Mesenchymal stem cell (in vitro differentiated cells and primary cell): ENCODE measurements at regions not wholly inside any gene's neighbourhood (a gene's known extent, or its start where the extent isn't known, plus 50 kb on each side); places are given as distances from the start of the nearest gene placed in this dataset.

Experiments
- DNase-seq: peaks from one replicate; pipeline ENCODE4 v3.0.0-alpha.2; 2013
- H2AFZ ChIP-seq: one replicate; pipeline ENCODE4 v1.6.1; 2013; ENCODE audit warnings: low read depth, mild to moderate bottlenecking, control low read depth, inconsistent platforms, low read length, moderate library complexity
- H2AK5ac ChIP-seq: 2 replicates; pipeline ENCODE4 v1.6.1; 2013; ENCODE audit warnings: low read length, moderate library complexity, mild to moderate bottlenecking, inconsistent platforms; ENCODE audit not compliant: severe bottlenecking
- H2BK120ac ChIP-seq: one replicate; pipeline ENCODE4 v1.6.1; 2013; ENCODE audit warnings: low read depth, mild to moderate bottlenecking, inconsistent platforms, low read length, moderate library complexity
- H2BK12ac ChIP-seq, 2 experiments: one replicate each; pipeline ENCODE4 v1.6.1; 2013; ENCODE audit warnings: inconsistent platforms in 2 of 2, low read length in 2 of 2, mild to moderate bottlenecking in 2 of 2, moderate library complexity in 2 of 2, control low read depth in 1 of 2
- H2BK15ac ChIP-seq: one replicate; pipeline ENCODE4 v1.6.1; 2013; ENCODE audit warnings: mild to moderate bottlenecking, low read depth, inconsistent platforms; ENCODE audit not compliant: poor library complexity, severe bottlenecking
- H2BK5ac ChIP-seq: 2 replicates; pipeline ENCODE4 v1.6.1; 2013; ENCODE audit warnings: low read depth, mild to moderate bottlenecking, low read length, control low read depth, inconsistent platforms; ENCODE audit not compliant: poor library complexity, severe bottlenecking
- H3K14ac ChIP-seq, 2 experiments: one replicate each; pipeline ENCODE4 v1.6.1; 2013; ENCODE audit warnings: inconsistent platforms in 2 of 2, low read length in 2 of 2, control low read depth in 1 of 2, mild to moderate bottlenecking in 1 of 2, moderate library complexity in 1 of 2
- H3K18ac ChIP-seq, 2 experiments: one replicate each; pipeline ENCODE4 v1.6.1; 2013; ENCODE audit warnings: inconsistent platforms in 2 of 2, low read length in 2 of 2, control low read depth in 1 of 2, low read depth in 1 of 2, mild to moderate bottlenecking in 1 of 2
- H3K23ac ChIP-seq, 2 experiments: one replicate each; pipeline ENCODE4 v1.6.1; 2013; ENCODE audit warnings: inconsistent platforms in 2 of 2, low read length in 2 of 2, mild to moderate bottlenecking in 2 of 2, moderate library complexity in 2 of 2, control low read depth in 1 of 2
- H3K27ac ChIP-seq: 2 replicates; pipeline ENCODE4 v1.5.1; 2013; ENCODE audit warnings: mild to moderate bottlenecking, moderate library complexity, low read length, control low read depth, inconsistent platforms; ENCODE audit not compliant: poor library complexity, severe bottlenecking
- H3K27me3 ChIP-seq, 2 experiments: 2 replicates each; pipeline versions ENCODE4 v1.6.1 to v1.7.0; 2013; ENCODE audit warnings: low read length in 2 of 2, mild to moderate bottlenecking in 2 of 2, moderate library complexity in 2 of 2, control low read depth in 1 of 2, inconsistent platforms in 1 of 2; ENCODE audit not compliant: control insufficient read depth in 1 of 2, insufficient read depth in 1 of 2
- H3K36me3 ChIP-seq, 2 experiments: 2 replicates each; pipeline versions ENCODE4 v1.6.1 to v1.7.0; 2013; ENCODE audit warnings: low read length in 2 of 2, control low read depth in 1 of 2, inconsistent platforms in 1 of 2, low read depth in 1 of 2, mild to moderate bottlenecking in 1 of 2; ENCODE audit not compliant: insufficient read depth in 2 of 2, control insufficient read depth in 1 of 2
- H3K4ac ChIP-seq, 2 experiments: one replicate each; pipeline ENCODE4 v1.6.1; 2013; ENCODE audit warnings: inconsistent platforms in 2 of 2, low read length in 2 of 2, mild to moderate bottlenecking in 2 of 2, moderate library complexity in 2 of 2, control low read depth in 1 of 2, low read depth in 1 of 2
- H3K4me1 ChIP-seq: 2 replicates; pipeline ENCODE4 v1.6.1; 2013; ENCODE audit warnings: low read depth, low read length, control low read depth; ENCODE audit not compliant: control insufficient read depth, insufficient read depth
- H3K4me2 ChIP-seq: 2 replicates; pipeline ENCODE4 v1.6.1; 2013; ENCODE audit warnings: low read length, mild to moderate bottlenecking, inconsistent platforms; ENCODE audit not compliant: poor library complexity, severe bottlenecking
- H3K4me3 ChIP-seq, 2 experiments: 2 replicates each; pipeline versions ENCODE4 v1.5.1 to v1.7.0; 2013; ENCODE audit warnings: low read length in 2 of 2, mild to moderate bottlenecking in 2 of 2, control low read depth in 1 of 2, low read depth in 1 of 2; ENCODE audit not compliant: insufficient read depth in 1 of 2
- H3K79me1 ChIP-seq: replicated peaks from 2 replicates; pipeline ENCODE4 v1.6.1; 2013; ENCODE audit warnings: mild to moderate bottlenecking, control low read depth, low read length, inconsistent platforms; ENCODE audit not compliant: poor library complexity, severe bottlenecking
- H3K9ac ChIP-seq: 2 replicates; pipeline ENCODE4 v1.7.0; 2013; ENCODE audit warnings: mild to moderate bottlenecking, low read length, moderate library complexity
- H3K9me3 ChIP-seq: 2 replicates; pipeline ENCODE4 v1.7.0; 2013; ENCODE audit warnings: mild to moderate bottlenecking, low read length; ENCODE audit not compliant: control insufficient read depth
- H4K8ac ChIP-seq: one replicate; pipeline ENCODE4 v1.6.1; 2013; ENCODE audit warnings: inconsistent platforms, mild to moderate bottlenecking, low read length, moderate library complexity
- H4K91ac ChIP-seq: one replicate; pipeline ENCODE4 v1.6.1; 2013; ENCODE audit warnings: mild to moderate bottlenecking, low read length, inconsistent platforms
- WGBS: methylation state at CpG from one replicate; pipeline ENCODE4 v1.1.7; 2013; ENCODE audit warnings: mixed read lengths; 5-methylcytosine and 5-hydroxymethylcytosine counted together

DNA sequence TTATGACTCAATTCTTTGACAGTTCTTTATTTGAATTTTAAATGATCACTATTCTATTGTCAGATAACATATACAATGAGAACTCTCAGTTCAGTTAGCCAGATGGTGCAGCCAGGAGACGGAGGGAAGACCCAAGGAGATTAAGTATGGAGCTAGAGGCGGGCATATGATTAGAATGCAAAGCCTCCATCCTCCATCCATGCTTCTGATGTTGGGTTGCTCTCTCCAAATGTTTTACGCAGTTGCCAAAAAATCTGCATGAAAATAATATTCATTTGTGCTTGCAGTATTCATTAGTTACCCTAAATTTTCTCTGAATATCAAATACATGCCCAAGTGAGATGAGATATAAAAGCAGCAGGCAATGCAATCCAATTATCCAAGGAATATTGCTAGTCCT lies 874.8 kb downstream of the C4orf33 start:
- Histone ChIP-seq H3K23ac (no peak overlapping the region), H2BK15ac (peak overlapping the region; percentile 48), H3K4me2 (no peak overlapping the region), H3K27ac (no peak overlapping the region), H3K4me3 (no peak overlapping the region), H3K79me1 (no peaks in the 10 kb centered on the region), H2BK120ac (no peak overlapping the region), H4K8ac (no peak overlapping the region), H3K9me3 (no peaks in the 10 kb centered on the region), H3K9ac (no peak overlapping the region), H3K18ac (no peak overlapping the region), H2BK12ac (no peak overlapping the region), H3K4ac (no peak overlapping the region), H3K27me3 (no peaks in the 10 kb centered on the region), H3K14ac (no peak overlapping the region), H2AFZ (no peak overlapping the region), H2AK5ac (no peak overlapping the region), H3K4me1 (no peaks in the 10 kb centered on the region), H3K36me3 (no peaks in the 10 kb centered on the region), H2BK5ac (no peak overlapping the region), H4K91ac (no peak overlapping the region)
- no peak for DNase-seq
- 78% methylated on average over 2 of the region's 3 CpGs for WGBS

GRCh38 chr4:129971419-129971818 lies 875.5 kb downstream of the C4orf33 start:
- no peak overlapping the region for H3K4me3 ChIP-seq
- H4K91ac ChIP-seq: no peak overlapping the region
- H3K18ac ChIP-seq: no peak overlapping the region
- H2AK5ac ChIP-seq: no peak overlapping the region
- no peaks in the 10 kb centered on the region for H3K36me3 ChIP-seq
- H3K4me1 ChIP-seq: no peaks in the 10 kb centered on the region
- H3K27ac ChIP-seq: no peak overlapping the region
- no peak overlapping the region for H3K4ac ChIP-seq
- H2BK15ac ChIP-seq: no peak overlapping the region
- no peak overlapping the region for H2BK120ac ChIP-seq
- no peak overlapping the region for H3K23ac ChIP-seq
- H2BK12ac ChIP-seq: no peak overlapping the region
- no peak overlapping the region for H2AFZ ChIP-seq
- H3K27me3 ChIP-seq: no peaks in the 10 kb centered on the region
- no peak overlapping the region for H3K9ac ChIP-seq
- no peak for DNase-seq
- no peak overlapping the region for H3K14ac ChIP-seq
- H3K4me2 ChIP-seq: no peak overlapping the region
- H3K9me3 ChIP-seq: no peaks in the 10 kb centered on the region
- no peaks in the 10 kb centered on the region for H3K79me1 ChIP-seq
- no peak overlapping the region for H2BK5ac ChIP-seq
- H4K8ac ChIP-seq: no peak overlapping the region

GRCh38 chr4:129972257-129972656 lies 876.3 kb downstream of the C4orf33 start:
- no peaks in the 10 kb centered on the region for H3K27me3 ChIP-seq
- H2AK5ac ChIP-seq: no peak overlapping the region
- no peak overlapping the region for H3K27ac ChIP-seq
- no peak overlapping the region for H3K18ac ChIP-seq
- no peak overlapping the region for H3K4me3 ChIP-seq
- no peak overlapping the region for H2BK12ac ChIP-seq
- no peak overlapping the region for H3K4me2 ChIP-seq
- no peak overlapping the region for H3K23ac ChIP-seq
- no peak overlapping the region for H3K14ac ChIP-seq
- WGBS: no CpG with 5 or more reads among the region's 1 CpG
- H3K9ac ChIP-seq: no peak overlapping the region
- no peak overlapping the region for H2AFZ ChIP-seq
- no peaks in the 10 kb centered on the region for H3K79me1 ChIP-seq
- H2BK15ac ChIP-seq: no peak overlapping the region
- H3K4me1 ChIP-seq: no peaks in the 10 kb centered on the region
- H3K4ac ChIP-seq: no peak overlapping the region
- no peak overlapping the region for H2BK5ac ChIP-seq
- H3K36me3 ChIP-seq: no peaks in the 10 kb centered on the region
- H2BK120ac ChIP-seq: no peak overlapping the region
- no peak overlapping the region for H4K8ac ChIP-seq
- DNase-seq: no peak
- no peak overlapping the region for H4K91ac ChIP-seq
- no peaks in the 10 kb centered on the region for H3K9me3 ChIP-seq

DNA sequence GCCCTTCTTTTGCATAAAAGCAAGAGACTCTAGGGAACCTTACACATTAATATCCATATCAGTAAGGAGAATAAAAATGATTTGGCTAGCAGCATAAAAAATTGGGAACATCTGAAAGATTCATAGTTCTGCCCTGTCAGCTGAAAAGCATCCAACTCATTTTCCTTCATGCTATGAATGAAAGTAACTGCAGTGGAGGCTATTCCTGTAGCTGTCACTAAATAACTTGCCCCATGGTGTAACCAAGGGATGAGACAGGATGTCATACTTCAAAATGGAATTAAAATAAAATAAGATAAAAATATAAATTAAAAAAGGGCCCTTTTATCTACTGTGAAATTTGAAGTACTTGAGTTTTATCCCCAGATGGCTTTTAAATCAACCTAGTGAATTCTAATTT lies 878.8 kb downstream of the C4orf33 start:
- Histone ChIP-seq H4K8ac (no peak overlapping the region), H2AK5ac (no peak overlapping the region), H3K27me3 (no peaks in the 10 kb centered on the region), H3K4me3 (no peak overlapping the region), H3K14ac (no peak overlapping the region), H3K79me1 (no peaks in the 10 kb centered on the region), H3K4ac (no peak overlapping the region), H3K9me3 (no peaks in the 10 kb centered on the region), H3K36me3 (no peaks in the 10 kb centered on the region), H3K4me1 (no peaks in the 10 kb centered on the region), H3K23ac (no peak overlapping the region), H3K4me2 (no peak overlapping the region), H4K91ac (no peak overlapping the region), H2BK12ac (no peak overlapping the region), H3K18ac (no peak overlapping the region), H2BK15ac (no peak overlapping the region), H3K9ac (no peak overlapping the region), H2BK5ac (no peak overlapping the region), H3K27ac (no peak overlapping the region), H2AFZ (no peak overlapping the region), H2BK120ac (no peak overlapping the region)
- DNase-seq: no peak
